HUES64 (cell line): ENCODE measurements at regions not wholly inside any gene's neighbourhood (a gene's known extent, or its start where the extent isn't known, plus 50 kb on each side); places are given as distances from the start of the nearest gene placed in this dataset.

Source experiments
- H3K27ac ChIP-seq: 2 replicates; pipeline ENCODE4 v1.7.0; 2013; ENCODE audit warnings: low read depth, low read length, inconsistent platforms
- H3K27me3 ChIP-seq: 2 replicates; pipeline ENCODE4 v1.6.1; 2013; ENCODE audit warnings: mild to moderate bottlenecking, low read length; ENCODE audit not compliant: insufficient read depth
- H3K36me3 ChIP-seq: 2 replicates; pipeline ENCODE4 v1.6.1; 2013; ENCODE audit warnings: mild to moderate bottlenecking, low read length; ENCODE audit not compliant: insufficient read depth
- H3K4me1 ChIP-seq: 2 replicates; pipeline ENCODE4 v1.6.1; 2013; ENCODE audit warnings: mild to moderate bottlenecking, low read length, moderate library complexity; ENCODE audit not compliant: insufficient read depth
- H3K4me3 ChIP-seq: 2 replicates; pipeline ENCODE4 v1.5.1; 2013; ENCODE audit warnings: mild to moderate bottlenecking, low read length, moderate library complexity
- H3K9ac ChIP-seq: 2 replicates; pipeline ENCODE4 v1.6.1; 2013; ENCODE audit warnings: mild to moderate bottlenecking, low read depth, low read length
- H3K9me3 ChIP-seq: 2 replicates; pipeline ENCODE4 v1.6.1; 2013; ENCODE audit warnings: low read depth, low read length; ENCODE audit not compliant: insufficient read depth
- WGBS: fragments of 150-250, 120-280 bp; methylation state at CpG from one replicate; pipeline ENCODE4 v1.1.7; 2013; ENCODE audit warnings: missing lambda C conversion rate; 5-methylcytosine and 5-hydroxymethylcytosine counted together

DNA sequence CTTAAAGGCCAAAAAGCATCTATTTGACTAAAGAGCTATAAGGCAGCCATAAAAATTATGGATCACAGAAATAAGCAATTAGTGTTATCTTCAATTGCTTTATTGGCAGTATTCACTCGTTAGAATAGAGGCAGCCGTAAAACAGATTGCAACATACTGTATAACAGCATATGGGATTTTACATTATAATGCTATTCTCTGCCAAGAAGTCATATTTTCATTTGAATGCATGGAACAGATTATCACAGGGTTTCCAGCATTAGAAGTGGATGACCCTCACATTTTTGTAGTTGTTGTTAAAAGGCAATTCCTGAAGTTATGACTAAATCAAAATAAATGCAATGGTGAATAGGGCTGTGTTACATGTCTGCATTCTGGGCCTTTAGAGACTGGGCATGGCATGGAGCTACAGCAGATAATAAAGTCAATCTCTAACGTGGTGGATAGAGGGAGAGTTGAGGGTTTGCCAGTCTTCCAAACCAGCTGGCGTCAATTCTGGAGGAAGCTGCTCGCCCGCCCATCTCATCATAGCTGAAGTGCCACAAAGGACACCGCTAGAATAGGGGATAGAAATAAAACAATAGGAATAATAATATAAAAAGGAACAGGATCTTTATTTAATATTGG, 155.4 kb upstream of the VRK2 start:
- Histone ChIP-seq H3K27ac (no peak overlapping the region), H3K9ac (no peak overlapping the region), H3K4me1 (no peaks in the 10 kb centered on the region), H3K9me3 (no peaks in the 10 kb centered on the region), H3K4me3 (no peak overlapping the region), H3K27me3 (no peaks in the 10 kb centered on the region), H3K36me3 (no peaks in the 10 kb centered on the region)
- WGBS, result 93% methylated on average over 7 of the region's 7 CpGs

DNA sequence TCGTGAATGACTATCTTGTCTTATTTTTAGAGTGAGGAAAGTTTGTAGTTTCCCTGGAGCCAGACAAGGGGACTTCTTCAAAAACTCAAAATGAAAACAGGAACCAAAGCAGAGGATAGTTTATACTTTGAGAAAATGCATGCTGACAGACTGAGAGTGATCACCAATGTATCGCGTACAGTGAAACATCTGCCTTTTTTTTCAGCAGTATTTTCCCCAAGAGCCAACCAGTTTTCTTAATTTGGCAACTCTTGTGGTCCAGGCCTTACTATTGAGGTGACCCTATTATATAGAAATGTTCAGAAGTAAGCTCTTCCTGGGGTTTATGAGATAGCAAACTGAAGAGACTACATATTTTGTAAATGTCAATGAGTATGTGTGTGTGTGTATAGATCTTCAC, 153.7 kb upstream of the VRK2 start:
- Histone ChIP-seq H3K4me3 (no peak overlapping the region), H3K9ac (no peak overlapping the region), H3K27ac (no peak overlapping the region), H3K27me3 (no peaks in the 10 kb centered on the region), H3K4me1 (no peaks in the 10 kb centered on the region), H3K9me3 (no peaks in the 10 kb centered on the region), H3K36me3 (no peaks in the 10 kb centered on the region)
- WGBS, result 94% methylated on average over 3 of the region's 3 CpGs

DNA sequence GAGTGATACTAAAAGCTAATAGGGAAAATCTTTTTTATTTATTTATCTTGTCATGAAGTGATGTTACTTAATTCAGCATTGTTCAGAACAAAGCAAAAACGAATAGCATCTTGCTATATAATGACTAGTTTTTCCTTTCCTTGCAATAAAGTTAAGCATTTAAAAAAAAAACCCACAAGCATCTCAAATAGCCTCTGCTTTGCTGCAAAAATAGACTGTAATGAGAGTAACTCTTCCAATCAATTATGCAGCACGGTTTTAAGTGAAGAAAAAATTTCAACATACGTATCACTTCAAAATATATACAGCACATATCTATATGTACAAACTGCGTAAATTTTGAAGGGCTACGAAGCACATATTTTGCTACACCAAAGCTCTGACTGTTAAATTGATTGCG, 153.3 kb upstream of the VRK2 start:
- no peak overlapping the region for H3K4me3 ChIP-seq
- H3K4me1 ChIP-seq, result no peaks in the 10 kb centered on the region
- no peaks in the 10 kb centered on the region for H3K9me3 ChIP-seq
- H3K27ac ChIP-seq, result no peak overlapping the region
- WGBS, result 84% methylated on average over 6 of the region's 6 CpGs
- H3K27me3 ChIP-seq, result no peaks in the 10 kb centered on the region
- H3K36me3 ChIP-seq, result no peaks in the 10 kb centered on the region
- no peak overlapping the region for H3K9ac ChIP-seq

DNA sequence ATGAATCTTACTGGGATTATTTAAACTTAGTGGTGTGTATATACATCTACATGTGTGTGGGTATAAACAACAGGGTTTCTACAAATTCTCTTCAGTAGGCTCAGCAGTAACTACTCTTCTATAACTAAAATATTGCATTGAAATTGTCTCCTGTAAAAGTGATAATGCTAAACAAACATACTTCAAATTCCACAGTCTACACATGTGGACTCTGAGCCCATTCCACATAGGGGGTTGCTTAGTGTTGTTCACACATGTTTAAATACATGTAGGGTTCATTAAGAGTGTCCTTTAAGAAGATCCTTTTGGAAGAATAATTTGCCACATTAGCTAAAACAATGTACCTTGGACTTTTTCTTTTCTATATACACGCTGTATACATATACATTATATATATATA, 152.8 kb upstream of the VRK2 start:
- H3K27me3 ChIP-seq, result no peaks in the 10 kb centered on the region
- no peaks in the 10 kb centered on the region for H3K4me1 ChIP-seq
- H3K9ac ChIP-seq, result no peak overlapping the region
- H3K27ac ChIP-seq, result no peak overlapping the region
- no peaks in the 10 kb centered on the region for H3K9me3 ChIP-seq
- no CpG with 5 or more reads among the region's 1 CpG for WGBS
- no peak overlapping the region for H3K4me3 ChIP-seq
- no peaks in the 10 kb centered on the region for H3K36me3 ChIP-seq

DNA sequence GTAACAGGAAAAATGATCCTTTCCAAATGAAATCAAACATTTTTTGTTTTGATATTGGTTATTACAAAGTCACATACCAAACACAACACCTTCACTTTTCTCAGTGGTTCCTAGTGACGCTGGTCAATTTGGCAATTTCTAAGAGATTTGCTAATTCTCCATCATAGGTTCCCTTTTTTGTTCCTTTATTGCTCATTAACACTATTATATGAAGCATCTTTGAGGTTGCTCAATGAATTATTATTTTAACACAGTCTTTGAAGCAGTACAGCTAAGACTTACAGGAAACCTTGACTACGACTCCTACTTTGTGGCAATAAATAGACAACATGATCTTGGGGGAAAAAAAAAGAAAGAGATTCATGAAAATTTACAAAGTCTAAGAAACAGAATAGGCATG, 152.2 kb upstream of the VRK2 start:
- Histone ChIP-seq H3K27ac (no peak overlapping the region), H3K27me3 (no peaks in the 10 kb centered on the region), H3K4me1 (no peaks in the 10 kb centered on the region), H3K36me3 (no peaks in the 10 kb centered on the region), H3K9ac (no peak overlapping the region), H3K9me3 (no peaks in the 10 kb centered on the region), H3K4me3 (no peak overlapping the region)
- 93% methylated on average over 2 of the region's 2 CpGs for WGBS

DNA sequence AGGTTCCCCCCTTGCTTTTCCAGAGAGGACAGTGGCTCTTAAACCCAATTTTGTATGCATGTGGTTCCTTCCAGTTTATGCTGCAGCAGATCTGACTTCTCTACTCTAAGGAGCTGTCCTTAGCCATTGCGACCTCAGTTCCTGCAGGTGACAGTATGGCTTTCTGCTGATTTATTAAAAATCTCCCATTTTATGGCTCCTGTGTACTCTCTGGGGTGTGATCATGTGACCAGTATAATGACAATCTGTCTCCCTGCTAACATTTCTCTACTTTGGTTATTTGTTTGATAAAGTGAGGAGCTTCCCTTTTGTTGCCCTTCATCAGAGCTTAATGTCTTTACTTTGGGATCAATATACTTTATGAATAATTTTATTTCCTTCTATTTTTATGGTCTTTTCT, 148.7 kb upstream of the VRK2 start:
- no peaks in the 10 kb centered on the region for H3K36me3 ChIP-seq
- peaks cover 5% of the 10 kb centered on the region; the same call in 1 of the 2 replicates for H3K4me1 ChIP-seq
- no peak overlapping the region for H3K27ac ChIP-seq
- H3K9ac ChIP-seq, result no peak overlapping the region
- H3K27me3 ChIP-seq, result no peaks in the 10 kb centered on the region
- H3K4me3 ChIP-seq, result no peak overlapping the region
- no peaks in the 10 kb centered on the region for H3K9me3 ChIP-seq
- WGBS, result 90% methylated on average over 1 of the region's 1 CpG

DNA sequence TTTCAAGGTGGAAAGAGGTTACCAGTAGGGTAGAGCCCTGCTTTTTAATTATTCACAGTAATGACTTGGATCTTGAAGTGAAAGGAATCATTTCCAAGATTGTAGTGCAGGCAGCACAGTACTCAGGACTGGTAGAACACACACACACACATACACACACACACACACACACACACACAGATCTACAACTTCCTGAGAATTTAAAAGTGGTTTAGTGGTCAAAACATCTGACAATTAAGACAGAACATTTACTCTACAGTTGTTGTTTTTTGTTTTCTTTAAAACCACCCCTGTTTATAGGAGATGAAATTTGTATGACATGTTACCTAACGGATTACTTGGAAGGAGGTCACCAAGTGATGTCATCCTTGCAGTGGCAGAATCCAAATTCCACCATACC, 146.7 kb upstream of the VRK2 start:
- Histone ChIP-seq H3K9me3 (no peaks in the 10 kb centered on the region), H3K27ac (no peak overlapping the region), H3K27me3 (no peaks in the 10 kb centered on the region), H3K4me3 (no peak overlapping the region), H3K36me3 (no peaks in the 10 kb centered on the region), H3K9ac (no peak overlapping the region), H3K4me1 (peaks cover 6% of the 10 kb centered on the region; the same call in 1 of the 2 replicates)
- WGBS, result 92% methylated on average over 1 of the region's 1 CpG

DNA sequence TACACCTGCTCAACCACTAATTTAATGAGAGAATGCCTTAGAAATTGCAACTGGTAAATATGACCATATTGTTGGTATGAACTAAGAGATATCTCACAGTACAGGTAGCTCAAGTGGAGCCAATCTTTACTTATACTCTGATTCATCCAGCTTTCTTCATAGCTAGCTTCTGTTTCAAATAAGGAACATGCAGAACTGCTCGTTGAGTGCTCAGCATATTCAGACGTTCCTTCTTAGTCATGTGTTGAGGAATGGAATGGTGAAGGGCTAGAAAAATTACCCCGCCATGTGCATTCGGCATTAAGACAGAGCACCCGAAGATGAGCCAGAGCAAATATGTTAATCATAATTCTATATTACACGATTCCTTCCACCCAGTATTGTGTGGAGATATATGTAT, 144.0 kb upstream of the VRK2 start:
- H3K4me1 ChIP-seq, result peaks cover 6% of the 10 kb centered on the region; the same call in 1 of the 2 replicates
- no peaks in the 10 kb centered on the region for H3K9me3 ChIP-seq
- 89% methylated on average over 4 of the region's 6 CpGs for WGBS
- no peaks in the 10 kb centered on the region for H3K27me3 ChIP-seq
- H3K27ac ChIP-seq, result no peak overlapping the region
- H3K9ac ChIP-seq, result no peak overlapping the region
- no peak overlapping the region for H3K4me3 ChIP-seq
- no peaks in the 10 kb centered on the region for H3K36me3 ChIP-seq

DNA sequence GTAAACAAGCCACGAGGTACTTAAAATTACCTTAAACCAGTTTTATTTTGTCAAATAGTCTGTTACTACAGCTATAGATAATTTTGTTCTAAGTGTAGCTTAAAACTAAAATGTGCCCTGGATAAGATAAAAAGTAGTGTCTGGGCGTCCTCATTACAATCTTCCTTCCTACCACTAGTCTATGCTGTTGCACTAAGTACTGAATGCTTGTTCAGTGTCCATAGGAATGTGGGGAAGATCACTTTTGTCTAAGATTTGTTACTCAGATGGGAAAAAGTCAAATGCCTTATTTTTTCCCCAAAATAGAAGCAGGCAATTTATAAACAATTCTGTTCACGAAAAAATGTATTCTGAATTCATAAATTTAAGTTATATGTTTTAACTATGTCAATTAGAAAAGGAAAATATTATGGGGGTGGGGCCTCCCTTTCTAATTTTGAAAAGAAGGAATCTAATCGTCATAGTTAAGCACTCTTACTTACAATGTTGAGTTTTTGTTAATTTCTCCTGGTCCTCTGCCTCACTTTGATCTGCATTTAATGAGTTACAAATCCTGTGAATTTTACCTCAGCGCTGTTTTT, 140.4 kb upstream of the VRK2 start:
- Histone ChIP-seq H3K36me3 (no peaks in the 10 kb centered on the region), H3K9me3 (no peaks in the 10 kb centered on the region), H3K27me3 (no peaks in the 10 kb centered on the region), H3K4me1 (peaks cover 6% of the 10 kb centered on the region; the same call in 1 of the 2 replicates), H3K9ac (no peak overlapping the region), H3K27ac (no peak overlapping the region), H3K4me3 (no peak overlapping the region)
- WGBS, result 85% methylated on average over 2 of the region's 5 CpGs

DNA sequence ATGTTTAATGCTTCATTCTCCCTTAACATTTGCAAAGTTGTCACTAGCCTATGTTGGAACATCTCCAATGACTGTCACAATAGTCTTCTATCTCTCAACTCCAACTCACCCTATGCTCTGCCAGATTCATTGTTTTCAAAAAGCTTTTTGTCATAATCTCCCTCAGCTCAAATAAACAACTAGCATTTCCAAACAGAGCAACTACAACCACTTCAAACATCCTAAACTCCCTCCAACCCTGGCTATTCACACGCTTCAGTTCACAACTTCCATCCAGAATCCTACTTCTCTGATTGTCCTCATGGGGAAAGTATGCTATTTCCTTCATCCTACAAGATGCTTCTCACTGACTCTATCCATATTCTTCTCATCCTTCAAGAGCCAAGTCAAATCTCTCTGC, 139.2 kb upstream of the VRK2 start:
- H3K36me3 ChIP-seq, result no peaks in the 10 kb centered on the region
- no peak overlapping the region for H3K9ac ChIP-seq
- 88% methylated on average over 1 of the region's 1 CpG for WGBS
- H3K9me3 ChIP-seq, result no peaks in the 10 kb centered on the region
- no peaks in the 10 kb centered on the region for H3K27me3 ChIP-seq
- no peak overlapping the region for H3K27ac ChIP-seq
- H3K4me3 ChIP-seq, result no peak overlapping the region
- H3K4me1 ChIP-seq, result peaks cover 6% of the 10 kb centered on the region; the same call in 1 of the 2 replicates

DNA sequence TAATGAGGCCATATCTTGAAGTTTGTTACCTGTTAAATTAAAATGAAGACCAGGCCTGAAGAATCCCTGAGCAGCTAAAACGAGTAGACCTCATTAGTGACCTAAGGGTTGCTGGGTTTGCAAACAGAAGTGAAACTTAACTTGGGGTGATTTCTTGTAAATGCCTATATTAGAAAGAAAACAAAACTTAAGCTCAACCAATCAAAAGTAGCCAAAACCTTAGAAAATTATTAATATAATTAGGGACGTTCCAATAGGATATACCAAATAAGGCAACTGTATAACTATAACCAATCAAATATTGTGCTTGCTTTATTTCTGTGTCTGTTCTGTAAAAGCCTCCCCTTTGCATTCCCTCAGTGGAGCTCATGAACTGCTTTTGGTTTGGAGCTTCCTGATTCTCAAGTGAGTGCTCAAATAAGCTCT, 137.9 kb upstream of the VRK2 start:
- Histone ChIP-seq H3K9ac (no peak overlapping the region), H3K36me3 (no peaks in the 10 kb centered on the region), H3K27ac (no peak overlapping the region), H3K4me3 (no peak overlapping the region), H3K27me3 (no peaks in the 10 kb centered on the region), H3K4me1 (no peaks in the 10 kb centered on the region), H3K9me3 (no peaks in the 10 kb centered on the region)
- 74% methylated on average over 1 of the region's 2 CpGs for WGBS

DNA sequence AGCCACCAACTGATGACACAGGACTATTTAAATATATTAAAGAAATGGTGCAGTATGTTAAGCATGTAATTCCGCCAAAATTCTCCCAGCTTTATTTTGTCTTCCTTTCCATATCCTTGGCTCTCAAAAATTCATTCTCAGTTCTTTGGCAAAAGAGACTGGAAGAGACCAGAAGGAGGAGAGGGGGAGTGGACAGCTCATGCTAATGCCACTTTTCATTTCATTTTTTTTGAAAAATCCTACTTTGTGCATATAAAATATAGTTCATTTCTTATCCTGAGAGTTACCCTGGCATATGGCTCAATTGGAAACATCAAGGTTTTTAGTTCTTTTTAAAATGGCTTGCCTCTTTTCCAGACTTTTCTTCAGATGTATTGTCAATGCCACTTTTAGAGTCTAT, 128.5 kb upstream of the VRK2 start:
- no peaks in the 10 kb centered on the region for H3K36me3 ChIP-seq
- H3K4me1 ChIP-seq, result no peaks in the 10 kb centered on the region
- H3K9me3 ChIP-seq, result no peaks in the 10 kb centered on the region
- H3K9ac ChIP-seq, result no peak overlapping the region
- no peak overlapping the region for H3K27ac ChIP-seq
- no peaks in the 10 kb centered on the region for H3K27me3 ChIP-seq
- no peak overlapping the region for H3K4me3 ChIP-seq
- no CpG with 5 or more reads among the region's 1 CpG for WGBS
